Endothelial cell of umbilical vein (primary cell): ENCODE measurements at regions not wholly inside any gene's neighbourhood (a gene's known extent, or its start where the extent isn't known, plus 50 kb on each side); places are given as distances from the start of the nearest gene placed in this dataset.

Source experiments
- BruUV-seq: library from RNA; stranded (reverse); fragments of 400-500 nt; replicated peaks from 2 replicates; lab custom pipeline; 2021; lab: Mats Ljungman, UMichigan
- CTCF ChIA-PET: fragments of 300-600, 350-600 bp; sonication (Branson Sonifier 250); formaldehyde crosslinking; loops from one replicate; lab custom pipeline; 2021; ENCODE audit warnings: antibody characterized with exemption, inconsistent platforms; lab: Charles Lee
- POLR2A ChIA-PET: fragments of 300-600, 350-600 bp; sonication (Branson Sonifier 250); formaldehyde crosslinking; loops from one replicate; lab custom pipeline; 2021; ENCODE audit warnings: antibody characterized with exemption, inconsistent platforms; lab: Charles Lee
- DNase-seq: peaks from one replicate; pipeline ENCODE4 v3.0.0-alpha.2; 2011; ENCODE audit warnings: low read depth, low spot score
- FAIRE-seq: peaks from 2 replicates; lab custom pipeline; 2011; peaks lifted over from hg19 to GRCh38; lab: Jason Lieb, UNC
- H2AFZ ChIP-seq: 2 replicates; pipeline ENCODE4 v1.6.0; 2012; ENCODE audit warnings: low read depth, low read length, control low read depth, inconsistent platforms
- H3K27ac ChIP-seq: 2 replicates; pipeline ENCODE4 v1.5.1; 2011; ENCODE audit warnings: low read depth, mild to moderate bottlenecking, control low read depth, low read length, moderate library complexity; ENCODE audit not compliant: insufficient read depth
- H3K27me3 ChIP-seq, 2 experiments: 2 replicates each; pipeline versions ENCODE4 v1.6.0 to v1.6.1; 2011; ENCODE audit warnings: low read length in 2 of 2, mixed read lengths in 1 of 2; ENCODE audit not compliant: control insufficient read depth in 2 of 2, insufficient read depth in 2 of 2
- H3K36me3 ChIP-seq, 2 experiments: 2 replicates in 1 of 2; 3 replicates in 1 of 2; pipeline ENCODE4 v1.5.1; 2011; ENCODE audit warnings: low read length in 2 of 2, mild to moderate bottlenecking in 1 of 2, moderate library complexity in 1 of 2; ENCODE audit not compliant: control insufficient read depth in 2 of 2, insufficient read depth in 2 of 2; ENCODE audit errors: extremely low read depth in 1 of 2
- H3K4me1 ChIP-seq: 3 replicates; pipeline ENCODE4 v1.5.1; 2011; ENCODE audit warnings: mild to moderate bottlenecking, low read length; ENCODE audit not compliant: control insufficient read depth, insufficient read depth; ENCODE audit errors: extremely low read depth
- H3K4me2 ChIP-seq: 2 replicates; pipeline ENCODE4 v1.6.1; 2011; ENCODE audit warnings: low read length, control low read depth, mixed read lengths; ENCODE audit not compliant: insufficient read depth
- H3K4me3 ChIP-seq, 3 experiments: fragments of 200-600 bp in 1 of 3; sonication (generic), shearing (Covaris generic) in 1 of 3; replicated peaks in 1 of 3; 2 replicates each; pipeline ENCODE4 v1.5.1; 2011 to 2016; ENCODE audit warnings: control low read depth in 3 of 3, low read length in 3 of 3, mild to moderate bottlenecking in 2 of 3, inconsistent platforms in 1 of 3, low read depth in 1 of 3, moderate library complexity in 1 of 3; ENCODE audit not compliant: insufficient read depth in 1 of 3
- H3K79me2 ChIP-seq: 2 replicates; pipeline ENCODE4 v1.6.0; 2012; ENCODE audit warnings: low read length, inconsistent platforms; ENCODE audit not compliant: control insufficient read depth, insufficient read depth
- H3K9ac ChIP-seq: replicated peaks from 2 replicates; pipeline ENCODE3; 2011; ENCODE audit warnings: low read length, control low read depth; ENCODE audit not compliant: insufficient read depth; ENCODE audit errors: extremely low read depth
- H3K9me1 ChIP-seq: replicated peaks from 3 replicates; pipeline ENCODE4 v1.6.0; 2011; ENCODE audit warnings: mild to moderate bottlenecking, low read length; ENCODE audit not compliant: control insufficient read depth, insufficient read depth; ENCODE audit errors: extremely low read depth
- H3K9me3 ChIP-seq: replicated peaks from 2 replicates; pipeline ENCODE4 v1.5.1; 2012; ENCODE audit warnings: low read length, inconsistent platforms; ENCODE audit not compliant: control insufficient read depth, insufficient read depth
- H4K20me1 ChIP-seq: replicated peaks from 2 replicates; pipeline ENCODE3; 2011; ENCODE audit warnings: mild to moderate bottlenecking, low read length; ENCODE audit not compliant: control insufficient read depth, insufficient read depth; ENCODE audit errors: extremely low read depth
- CTCF ChIP-seq, 2 donors: IDR thresholded peaks; 1 replicate in 1 of 2; 2 replicates in 1 of 2; pipeline ENCODE4 v1.5.1; 2011; ENCODE audit warnings: low read length in 2 of 2, mild to moderate bottlenecking in 2 of 2, moderate library complexity in 2 of 2, control low read depth in 1 of 2, inconsistent platforms in 1 of 2, low read depth in 1 of 2; ENCODE audit not compliant: insufficient read depth in 1 of 2; ENCODE audit errors: extremely low read depth in 1 of 2
- EZH2 ChIP-seq: IDR thresholded peaks from 2 replicates; pipeline ENCODE4 v1.6.1; 2012; ENCODE audit warnings: borderline replicate concordance, low read depth, mild to moderate bottlenecking, moderate library complexity, low read length, inconsistent platforms; ENCODE audit not compliant: severe bottlenecking
- FOS ChIP-seq: IDR thresholded peaks from 2 replicates; pipeline ENCODE4 v1.6.1; 2011; ENCODE audit warnings: mild to moderate bottlenecking, low read length, moderate library complexity, borderline replicate concordance; ENCODE audit not compliant: insufficient read depth
- GATA2 ChIP-seq: IDR thresholded peaks from 2 replicates; pipeline ENCODE4 v1.7.0; 2011; ENCODE audit warnings: low read depth, mild to moderate bottlenecking, moderate library complexity, mixed read lengths, low read length; ENCODE audit not compliant: insufficient read length, insufficient read depth
- JUN ChIP-seq: IDR thresholded peaks from 2 replicates; pipeline ENCODE4 v1.6.1; 2011; ENCODE audit warnings: borderline replicate concordance, low read depth; ENCODE audit not compliant: insufficient read length, insufficient read depth
- MAX ChIP-seq: IDR thresholded peaks from 2 replicates; pipeline ENCODE4 v1.6.1; 2011; ENCODE audit not compliant: insufficient read depth, insufficient read length
- MYC ChIP-seq: IDR thresholded peaks from one replicate; pipeline ENCODE4 v1.6.1; 2011; ENCODE audit warnings: mild to moderate bottlenecking, low read depth, low read length
- POLR2A ChIP-seq: IDR thresholded peaks from 2 replicates; pipeline ENCODE4 v1.6.1; 2012; ENCODE audit warnings: low read depth, mild to moderate bottlenecking, control low read depth, low read length
- POLR2AphosphoS5 ChIP-seq: IDR thresholded peaks from 2 replicates; pipeline ENCODE4 v1.6.1; 2012; ENCODE audit warnings: low read depth, mild to moderate bottlenecking, control low read depth, low read length, moderate library complexity; ENCODE audit not compliant: insufficient read depth
- dilution Hi-C: fragments of 300-500 bp; cut with MboI; formaldehyde crosslinking; loops from one replicate; pipeline ENCODE4 v1.15.0; 2019; ENCODE audit warnings: low sequenced_read_pairs; ENCODE audit not compliant: extremely low pct_ligation_motif_present
- intact Hi-C: fragments of 100-400 bp; cut with micrococcal nuclease; formaldehyde crosslinking; loops from one replicate; pipeline ENCODE4 v1.10.0; 2022

GRCh38 chr10:110399965-110400933, 95.5 kb upstream of the SMNDC1 start:
- Histone ChIP-seq H3K4me1 (peaks cover 51% of the 10 kb centered on the region), H4K20me1 (no peaks in the 10 kb centered on the region), H3K9me3 (no peaks in the 10 kb centered on the region), H3K4me2 (peak overlapping the region; percentile 12), H3K4me3 (no peak overlapping the region), H2AFZ (no peak overlapping the region), H3K9me1 (no peaks in the 10 kb centered on the region), H3K27ac (peak overlapping the region; percentile 98), H3K27me3 (no peaks in the 10 kb centered on the region), H3K79me2 (no peaks in the 10 kb centered on the region), H3K36me3 (no peaks in the 10 kb centered on the region), H3K9ac (peak overlapping the region; percentile 26)
- TF ChIP-seq FOS = no peak
- no peak for TF ChIP-seq MAX
- no peak for TF ChIP-seq CTCF (IDR thresholded peaks at IDR 0.05; ENCODE audit: extremely low read depth in 1 of 2, insufficient read depth in 1 of 2, low read depth in 1 of 2, low read length in 2 of 2)
- no peak for TF ChIP-seq POLR2AphosphoS5
- no peak for TF ChIP-seq GATA2
- no peak for TF ChIP-seq POLR2A
- no peak for TF ChIP-seq EZH2
- no peak for TF ChIP-seq JUN
- TF ChIP-seq MYC = no peak
- POLR2A ChIA-PET = interaction anchor here (2.0 kb wide), 1 partner anchor 8 kb away, joined by 8 read pairs; no protein-coding TSS in a partner anchor
- CTCF ChIA-PET = interaction anchor here (1.2 to 6.4 kb wide), 8 partner anchors 9 to 99 kb away, joined by 3 to 62 read pairs (median 7); no protein-coding TSS in a partner anchor
- FAIRE-seq (no peak), DNase-seq (no peak)
- intact Hi-C loops (loop anchor here (1.0 to 5.0 kb wide), 9 partner anchors 10 to 517 kb away; partner anchors contain the start of genes BBIP1 and SHOC2), dilution Hi-C loops (no loop called here)
- no TSS peak for BruUV-seq
